ENCODE measurements at regions not wholly inside any gene's neighbourhood (a gene's known extent, or its start where the extent isn't known, plus 50 kb on each side); places are given as distances from the start of the nearest gene placed in this dataset.

GRCh38 chr3:110938629-110939028 is 133.0 kb upstream of the NECTIN3 start:
- Histone ChIP-seq H2BK5ac (ENCODE audit: insufficient read length, low read length) (no peak overlapping the region), H3K18ac (ENCODE audit: insufficient read length, low read depth, low read length) (no peak overlapping the region), H3K79me2 (ENCODE audit: insufficient read depth, low read length) (peaks cover 9% of the 10 kb centered on the region; the same call in 1 of the 2 replicates), H3K4me2 (ENCODE audit: insufficient read depth, insufficient read length, low read length) (no peak overlapping the region), H3K56ac (ENCODE audit: insufficient read length, low read depth, low read length) (no peak overlapping the region), H2BK15ac (ENCODE audit: low read depth, low read length) (no peak overlapping the region), H3K4ac (ENCODE audit: low read depth, low read length) (no peak overlapping the region), H4K8ac (replicated peaks; ENCODE audit: insufficient read length, low read depth, low read length) (no peak overlapping the region), H3T11ph (ENCODE audit: low read length) (no peak overlapping the region), H3K23me2 (ENCODE audit: insufficient read length, low read depth, low read length, poor library complexity, severe bottlenecking) (no peaks in the 10 kb centered on the region), H3K79me1 (ENCODE audit: insufficient read depth, low read depth, low read length, poor library complexity, severe bottlenecking) (no peaks in the 10 kb centered on the region), H2AFZ (ENCODE audit: low read length) (no peak overlapping the region), H4K20me1 (ENCODE audit: control insufficient read depth, insufficient read depth, insufficient read length) (no peaks in the 10 kb centered on the region), H3K4me1 (ENCODE audit: insufficient read depth, low read length) (no peaks in the 10 kb centered on the region), H2AK5ac (ENCODE audit: insufficient read length, low read length) (no peak overlapping the region), H4K91ac (ENCODE audit: insufficient read length, low read depth, low read length) (no peak overlapping the region), H2BK20ac (ENCODE audit: low read depth, low read length, poor library complexity, severe bottlenecking) (no peak overlapping the region), H3K27me3 (ENCODE audit: insufficient read depth, low read length) (no peaks in the 10 kb centered on the region), H3K9me3 (ENCODE audit: control insufficient read depth, low read depth, low read length) (no peaks in the 10 kb centered on the region), H2BK12ac (ENCODE audit: insufficient read length, low read depth, low read length) (no peak overlapping the region), H2BK120ac (ENCODE audit: low read depth, low read length, poor library complexity, severe bottlenecking) (no peak overlapping the region), H3K9ac (ENCODE audit: extremely low read depth, insufficient read length, low read length) (no peak overlapping the region), H3K14ac (ENCODE audit: insufficient read depth, low read length) (no peak overlapping the region), H3K23ac (ENCODE audit: insufficient read length, low read depth, low read length) (no peak overlapping the region), H3K27ac (ENCODE audit: insufficient read length, low read depth, low read length) (no peak overlapping the region), H4K5ac (ENCODE audit: insufficient read length, low read depth, low read length) (no peak overlapping the region)
- no peak overlapping the region for H3K4me3 Mint-ChIP-seq
- no peaks in the 10 kb centered on the region; a peak in 1 of 5 replicates for H3K9me3 Mint-ChIP-seq
- TF ChIP-seq CTCF (conservative IDR thresholded peaks at IDR 0.05): no peak
- DNase-seq: no peak
- peaks cover 0 to 2% (median 0%) of the 10 kb centered on the region in 3 experiments; a peak in 1 of 7 replicates for H3K36me3 Mint-ChIP-seq (ENCODE audit: insufficient read depth in 1 of 3, low read depth in 3 of 3)
- H3K27me3 Mint-ChIP-seq (ENCODE audit: low read depth): no peaks in the 10 kb centered on the region
- peaks cover 0 to 4% of the 10 kb centered on the region in 2 experiments; a peak in 2 of 4 replicates for H3K4me1 Mint-ChIP-seq
- H3K27ac Mint-ChIP-seq: no peak overlapping the region; a peak in 1 of 7 replicates

All from H9 (cell line).